ENCODE measurements at regions not wholly inside any gene's neighbourhood (a gene's known extent, or its start where the extent isn't known, plus 50 kb on each side); places are given as distances from the start of the nearest gene placed in this dataset.
"Not testable (repeated sequence)": the region's sequence is repeated elsewhere in the genome, so short reads cannot be mapped to it uniquely, and the experiment has no call there.

GRCh38 chr7:150046290-150047194, 172.8 kb downstream of the ATP6V0E2 start:
- not testable (repeated sequence) for DNase-seq (ENCODE audit: low read depth in 3 of 3, low spot score in 1 of 3)

- DNase-seq (ENCODE audit: low read depth in 3 of 3, low spot score in 1 of 3): not testable (repeated sequence)
Measured at GRCh38 chr7:150047329-150047728, 173.6 kb downstream of the ATP6V0E2 start.

GRCh38 chr7:150047772-150048171, 174.0 kb downstream of the ATP6V0E2 start:
- DNase-seq (ENCODE audit: low read depth in 3 of 3, low spot score in 1 of 3): not testable (repeated sequence)

- DNase-seq (ENCODE audit: low read depth in 3 of 3, low spot score in 1 of 3): not testable (repeated sequence)
Measured at GRCh38 chr7:150048244-150049011, 174.7 kb downstream of the ATP6V0E2 start.

GRCh38 chr7:150049012-150049655, 175.4 kb downstream of the ATP6V0E2 start:
- DNase-seq (ENCODE audit: low read depth in 3 of 3, low spot score in 1 of 3): not testable (repeated sequence)

- not testable (repeated sequence) for DNase-seq (ENCODE audit: low read depth in 3 of 3, low spot score in 1 of 3)
Measured at GRCh38 chr7:150053396-150053795, 179.6 kb downstream of the ATP6V0E2 start.

- DNase-seq (ENCODE audit: low read depth in 3 of 3, low spot score in 1 of 3): not testable (repeated sequence)
Measured at GRCh38 chr7:150054242-150054641, 180.5 kb downstream of the ATP6V0E2 start.

- peak; percentile 58 to 88 (median 68) for DNase-seq (ENCODE audit: low read depth in 3 of 3, low spot score in 1 of 3)
Measured at GRCh38 chr7:150060259-150061221, 186.8 kb downstream of the ATP6V0E2 start.

GRCh38 chr7:150063195-150063594, 189.4 kb downstream of the ATP6V0E2 start:
- DNase-seq (ENCODE audit: low read depth in 3 of 3, low spot score in 1 of 3): not testable (repeated sequence)

GRCh38 chr7:150069555-150070313, 196.0 kb downstream of the ATP6V0E2 start:
- not testable (repeated sequence) for DNase-seq (ENCODE audit: low read depth in 3 of 3, low spot score in 1 of 3)

- not testable (repeated sequence) for DNase-seq (ENCODE audit: low read depth in 3 of 3, low spot score in 1 of 3)
Measured at GRCh38 chr7:150077543-150077942, 203.8 kb downstream of the ATP6V0E2 start.

GRCh38 chr7:150081865-150082264, 208.1 kb downstream of the ATP6V0E2 start:
- DNase-seq (ENCODE audit: low read depth in 3 of 3, low spot score in 1 of 3): not testable (repeated sequence)

GRCh38 chr7:150084724-150085123, 211.0 kb downstream of the ATP6V0E2 start:
- not testable (repeated sequence) for DNase-seq (ENCODE audit: low read depth in 3 of 3, low spot score in 1 of 3)

- not testable (repeated sequence) for DNase-seq (ENCODE audit: low read depth in 3 of 3, low spot score in 1 of 3)
Measured at GRCh38 chr7:150087478-150087877, 213.7 kb downstream of the ATP6V0E2 start.

- not testable (repeated sequence) for DNase-seq (ENCODE audit: low read depth in 3 of 3, low spot score in 1 of 3)
Measured at GRCh38 chr7:150089139-150089538, 215.4 kb downstream of the ATP6V0E2 start.

GRCh38 chr7:150090776-150091175, 217.0 kb downstream of the ATP6V0E2 start:
- DNase-seq (ENCODE audit: low read depth in 3 of 3, low spot score in 1 of 3): not testable (repeated sequence)

- not testable (repeated sequence) for DNase-seq (ENCODE audit: low read depth in 3 of 3, low spot score in 1 of 3)
Measured at GRCh38 chr7:150093897-150094296, 220.1 kb downstream of the ATP6V0E2 start.

GRCh38 chr7:150096213-150096994, 222.6 kb downstream of the ATP6V0E2 start:
- DNase-seq (ENCODE audit: low read depth in 3 of 3, low spot score in 1 of 3): not testable (repeated sequence)

Data from stimulated activated CD4-positive, alpha-beta T cell treated with anti-CD3 and anti-CD28 coated beads, TNF-alpha, amount 100 ng/mL, for 1 hour (primary cell).